OCI-LY1 (cell line): ENCODE measurements at regions not wholly inside any gene's neighbourhood (a gene's known extent, or its start where the extent isn't known, plus 50 kb on each side); places are given as distances from the start of the nearest gene placed in this dataset.

ENCODE experiments used
- EZH2 ChIP-seq: fragments of 200-600 bp; sonication (generic), shearing (Covaris generic); IDR thresholded peaks from 2 replicates; pipeline ENCODE4 v1.8.0; 2017; ENCODE audit warnings: borderline replicate concordance, mixed run types, mild to moderate bottlenecking, antibody characterized with exemption, low read length, moderate library complexity, mixed read lengths
- TF ChIP-seq, protein P1 (sequence below): fragments of 200-600 bp; sonication (generic), shearing (Covaris generic); IDR thresholded peaks from 2 replicates; pipeline ENCODE4 v1.5.1; 2017; ENCODE audit warnings: mild to moderate bottlenecking, antibody characterized with exemption, low read length, moderate library complexity, mixed read lengths

DNA sequence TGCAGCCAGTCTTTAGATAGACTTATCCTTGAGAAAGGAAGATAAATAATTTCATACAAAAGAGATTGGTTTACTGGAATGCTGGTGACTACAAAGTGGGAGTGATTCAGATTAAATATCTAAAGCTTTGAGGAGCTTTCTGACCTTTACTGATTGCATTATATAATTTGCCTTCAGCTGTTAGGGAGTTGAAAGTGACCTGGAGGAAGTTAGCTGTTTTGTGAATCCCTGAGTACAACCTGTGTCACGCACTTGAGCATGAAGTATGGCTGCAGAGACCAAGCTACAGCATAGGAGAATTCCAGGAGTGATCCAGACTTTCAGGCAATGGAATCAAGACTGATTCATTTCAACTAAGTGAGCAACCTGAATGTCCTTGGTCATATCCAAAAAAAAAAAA is 1848.3 kb upstream of the RAG2 start:
- TF ChIP-seq EZH2, result no peak
- TF ChIP-seq, protein P1, sequence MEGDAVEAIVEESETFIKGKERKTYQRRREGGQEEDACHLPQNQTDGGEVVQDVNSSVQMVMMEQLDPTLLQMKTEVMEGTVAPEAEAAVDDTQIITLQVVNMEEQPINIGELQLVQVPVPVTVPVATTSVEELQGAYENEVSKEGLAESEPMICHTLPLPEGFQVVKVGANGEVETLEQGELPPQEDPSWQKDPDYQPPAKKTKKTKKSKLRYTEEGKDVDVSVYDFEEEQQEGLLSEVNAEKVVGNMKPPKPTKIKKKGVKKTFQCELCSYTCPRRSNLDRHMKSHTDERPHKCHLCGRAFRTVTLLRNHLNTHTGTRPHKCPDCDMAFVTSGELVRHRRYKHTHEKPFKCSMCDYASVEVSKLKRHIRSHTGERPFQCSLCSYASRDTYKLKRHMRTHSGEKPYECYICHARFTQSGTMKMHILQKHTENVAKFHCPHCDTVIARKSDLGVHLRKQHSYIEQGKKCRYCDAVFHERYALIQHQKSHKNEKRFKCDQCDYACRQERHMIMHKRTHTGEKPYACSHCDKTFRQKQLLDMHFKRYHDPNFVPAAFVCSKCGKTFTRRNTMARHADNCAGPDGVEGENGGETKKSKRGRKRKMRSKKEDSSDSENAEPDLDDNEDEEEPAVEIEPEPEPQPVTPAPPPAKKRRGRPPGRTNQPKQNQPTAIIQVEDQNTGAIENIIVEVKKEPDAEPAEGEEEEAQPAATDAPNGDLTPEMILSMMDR, result no peak
